ENCODE measurements at regions not wholly inside any gene's neighbourhood (a gene's known extent, or its start where the extent isn't known, plus 50 kb on each side); places are given as distances from the start of the nearest gene placed in this dataset.

- no peak for TF ChIP-seq TSC22D2 (CRISPR knock-in tag; IDR thresholded peaks at IDR 0.05; ENCODE audit: borderline replicate concordance)
- TF ChIP-seq TIGD3 (CRISPR knock-in tag; IDR thresholded peaks at IDR 0.05; ENCODE audit: borderline replicate concordance) = no peak
- no peak for TF ChIP-seq MEF2D (CRISPR knock-in tag; IDR thresholded peaks at IDR 0.05)
- no peak for TF ChIP-seq ZHX1 (CRISPR knock-in tag; IDR thresholded peaks at IDR 0.05; ENCODE audit: low read depth)
- no peak for TF ChIP-seq GABPA (IDR thresholded peaks at IDR 0.05; ENCODE audit: low read depth, low read length)
- no peak for TF ChIP-seq GABPA (CRISPR knock-in tag; IDR thresholded peaks at IDR 0.05; ENCODE audit: low read depth)
- TF ChIP-seq CBX2 (IDR thresholded peaks at IDR 0.05; ENCODE audit: low read depth, low read length) = no peak
- TF ChIP-seq CBX2 (CRISPR knock-in tag; IDR thresholded peaks at IDR 0.05; ENCODE audit: low read depth) = no peak
- TF ChIP-seq ZFP1 (CRISPR knock-in tag; IDR thresholded peaks at IDR 0.05) = no peak
- no peak for TF ChIP-seq ZNF12 (CRISPR knock-in tag; IDR thresholded peaks at IDR 0.05)
- TF ChIP-seq ZNF777 (CRISPR knock-in tag; IDR thresholded peaks at IDR 0.05) = no peak
- TF ChIP-seq ARNTL (CRISPR knock-in tag; IDR thresholded peaks at IDR 0.05) = no peak
- TF ChIP-seq GLI4 (CRISPR knock-in tag; IDR thresholded peaks at IDR 0.05; ENCODE audit: borderline replicate concordance) = no peak
Measured at GRCh38 chr1:80218112-80218511, 1211.6 kb upstream of the ADGRL4 start.

Data from HepG2 (cell line).